Hematopoietic multipotent progenitor cell treated with erythropoietin and hydrocortisone succinate and interleukin-3 and kit ligand, for 8 days (in vitro differentiated cells): ENCODE measurements at regions not wholly inside any gene's neighbourhood (a gene's known extent, or its start where the extent isn't known, plus 50 kb on each side); places are given as distances from the start of the nearest gene placed in this dataset.
A peak's percentile ranks its signal among the peaks of the same experiment; 100 is the strongest.
"Not testable (repeated sequence)": the region's sequence is repeated elsewhere in the genome, so short reads cannot be mapped to it uniquely, and the experiment has no call there.

Experiments used
- DNase-seq: peaks from one replicate; pipeline ENCODE4 v3.0.0-alpha.2; 2015

GRCh38 chr2:234373481-234374149 lies 123.3 kb downstream of the ARL4C start:
- DNase-seq = no peak

DNA sequence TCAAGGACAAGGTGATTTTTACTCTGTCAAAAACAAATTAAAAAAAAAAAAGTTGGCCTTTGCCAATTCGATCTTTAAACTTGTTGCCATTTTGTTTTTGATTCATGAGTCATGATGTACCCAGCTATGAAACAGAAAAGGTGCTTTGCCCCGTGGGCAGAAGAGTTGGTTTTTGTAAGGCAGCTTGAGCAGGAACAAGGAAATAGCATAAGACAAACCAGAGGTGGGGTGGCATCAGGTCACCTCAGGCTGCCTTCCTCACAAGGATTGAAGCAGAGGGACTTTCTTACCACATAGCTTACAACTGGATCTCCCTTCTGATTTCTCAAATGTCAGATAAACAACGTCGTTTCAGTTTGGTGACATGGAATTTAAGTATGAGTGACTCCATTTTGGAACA lies 123.8 kb downstream of the ARL4C start:
- DNase-seq = no peak

DNA sequence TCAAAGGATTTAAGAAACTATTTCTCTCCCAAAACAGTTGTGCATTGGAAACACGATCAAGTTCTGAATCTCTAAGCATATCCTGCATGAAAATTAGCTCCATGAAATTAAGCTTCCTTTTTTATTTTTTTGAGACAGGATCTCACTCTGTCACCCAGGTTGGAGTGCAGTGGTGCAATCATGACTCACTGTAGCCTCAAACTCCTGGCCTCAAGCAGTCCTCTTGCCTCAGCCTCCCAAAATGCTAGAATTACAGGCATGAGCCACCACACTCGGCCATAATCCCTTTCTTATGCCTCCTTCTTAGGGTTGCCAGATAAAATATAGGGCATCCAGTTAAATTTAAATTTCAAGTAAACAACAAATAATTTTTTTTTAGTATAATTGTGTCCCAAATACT lies 124.4 kb downstream of the ARL4C start:
- DNase-seq = no peak

DNA sequence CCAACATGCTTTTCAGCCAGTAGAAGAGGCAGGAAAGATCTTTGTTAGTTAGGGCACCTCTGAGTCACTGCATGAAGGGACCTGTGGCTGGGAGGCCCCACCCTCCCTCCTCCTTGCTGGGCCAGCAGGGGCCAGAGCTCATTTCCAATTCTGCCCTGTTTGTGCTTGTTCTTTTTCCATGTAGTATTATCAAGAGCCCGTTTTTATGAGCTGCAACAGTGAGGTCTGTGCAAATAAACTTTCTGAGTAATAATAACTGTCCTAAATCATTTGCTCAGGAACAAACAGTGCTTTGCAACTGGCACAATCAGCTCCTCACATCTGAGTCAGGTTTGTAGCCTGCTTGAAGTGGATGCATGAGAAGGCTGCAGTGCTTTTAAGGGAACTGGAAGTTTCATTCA lies 128.0 kb downstream of the ARL4C start:
- DNase-seq = no peak

GRCh38 chr2:234366891-234367290 lies 130.0 kb downstream of the ARL4C start:
- no peak for DNase-seq

GRCh38 chr2:234364661-234365060 lies 132.2 kb downstream of the ARL4C start:
- DNase-seq = no peak

DNA sequence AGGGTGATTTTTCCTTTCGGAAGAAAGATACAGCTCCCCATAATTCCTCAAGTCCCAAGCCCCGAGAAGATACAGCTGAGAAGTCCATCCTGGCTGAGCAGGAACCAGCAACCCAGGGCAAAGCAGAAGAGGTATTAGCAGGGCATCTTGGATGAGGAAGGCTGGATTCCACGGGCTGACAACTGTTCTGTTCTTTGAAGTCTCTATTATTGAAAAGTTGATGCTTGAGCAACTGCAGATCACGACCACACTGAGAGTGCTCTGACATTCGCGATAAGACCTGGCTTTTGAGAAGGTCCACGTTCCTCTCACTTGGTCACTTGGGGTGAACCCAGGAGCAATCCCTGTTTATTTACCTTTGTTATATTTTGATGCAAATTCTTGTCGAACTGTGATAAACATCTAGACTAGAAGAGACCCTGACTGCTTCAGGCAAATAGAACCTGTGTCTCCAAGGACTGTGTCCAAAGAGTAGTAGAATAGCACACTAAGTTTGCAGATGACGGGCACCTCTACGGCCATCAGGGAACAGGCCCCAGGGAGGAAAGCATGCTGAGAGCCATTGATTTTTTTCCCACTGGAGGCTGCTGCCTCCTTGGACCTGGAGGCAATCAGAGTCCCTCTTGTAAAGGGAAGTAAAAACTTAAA lies 133.1 kb downstream of the ARL4C start:
- DNase-seq = no peak

DNA sequence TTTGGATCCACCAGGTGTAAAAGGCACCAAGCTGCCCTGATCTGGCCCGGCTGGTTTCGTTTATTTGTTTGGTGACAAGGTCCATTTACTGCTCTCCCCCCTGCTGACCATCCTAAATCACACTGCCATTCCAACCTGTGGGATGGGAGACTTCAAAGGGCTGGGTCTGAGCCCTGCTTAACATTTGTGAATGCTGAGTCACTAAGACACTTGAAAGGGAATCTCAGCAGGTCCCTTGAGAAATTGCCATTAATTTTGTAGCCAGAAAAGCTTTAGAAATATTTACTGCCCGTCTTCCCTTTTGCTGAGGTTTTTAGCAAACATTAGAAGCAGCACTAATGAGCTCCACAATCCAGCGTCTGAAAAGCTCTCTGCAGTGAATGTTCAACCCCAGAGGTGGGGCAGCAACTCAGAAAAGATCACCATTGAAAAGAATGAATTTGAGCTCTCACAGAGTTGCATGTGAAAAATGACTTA lies 133.8 kb downstream of the ARL4C start:
- no peak for DNase-seq

DNA sequence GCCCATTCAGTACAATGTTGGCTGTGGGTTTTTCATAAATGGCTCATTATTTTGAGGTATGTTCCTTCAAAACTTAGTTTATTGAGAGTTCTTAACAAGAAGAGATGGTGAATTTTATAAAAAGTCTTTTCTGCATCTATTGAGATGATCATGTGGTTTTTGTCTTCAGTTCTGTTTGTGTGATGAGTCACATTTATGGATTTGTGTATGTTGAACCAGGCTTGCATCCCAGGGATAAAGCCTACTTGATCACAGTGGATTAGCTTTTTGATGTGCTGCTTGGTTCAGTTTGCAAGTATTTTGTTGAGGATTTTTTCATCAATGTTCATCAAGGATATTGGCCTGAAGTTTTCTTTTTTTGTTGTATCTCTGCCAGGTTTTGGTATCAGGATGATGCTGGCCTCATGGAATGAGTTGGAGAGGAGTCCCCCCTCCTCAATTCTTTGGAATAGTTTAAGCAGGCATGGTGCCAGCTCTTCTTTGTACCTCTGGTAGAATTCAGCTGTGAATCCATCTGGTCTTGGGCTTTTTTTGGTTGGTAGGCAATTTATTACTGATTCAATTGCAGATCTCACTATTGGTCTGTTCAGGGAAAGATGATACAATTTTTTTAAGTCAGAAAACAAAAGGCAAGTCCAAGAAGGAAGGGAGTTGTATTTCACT lies 136.4 kb downstream of the ARL4C start:
- DNase-seq = not testable (repeated sequence)

DNA sequence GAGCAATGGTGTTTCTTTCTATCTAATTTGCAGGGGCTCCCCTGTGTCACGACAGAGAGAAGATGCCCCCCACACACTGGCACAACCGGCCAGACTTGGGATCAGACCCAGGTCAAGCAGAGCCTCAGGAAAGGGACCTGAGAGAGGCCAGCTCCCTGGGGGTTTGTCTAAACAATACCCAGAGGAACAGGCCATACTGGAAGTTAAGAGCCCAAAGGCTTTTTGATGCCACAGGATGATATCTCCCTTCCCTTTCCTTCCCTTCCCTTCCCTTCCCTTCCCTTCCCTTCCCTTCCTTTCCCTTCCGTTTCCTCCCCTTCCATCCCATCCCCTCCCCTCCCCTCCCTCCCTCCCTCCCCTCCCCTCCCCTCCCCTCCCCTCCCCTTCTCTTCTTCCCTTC lies 139.2 kb downstream of the ARL4C start:
- no peak for DNase-seq

DNA sequence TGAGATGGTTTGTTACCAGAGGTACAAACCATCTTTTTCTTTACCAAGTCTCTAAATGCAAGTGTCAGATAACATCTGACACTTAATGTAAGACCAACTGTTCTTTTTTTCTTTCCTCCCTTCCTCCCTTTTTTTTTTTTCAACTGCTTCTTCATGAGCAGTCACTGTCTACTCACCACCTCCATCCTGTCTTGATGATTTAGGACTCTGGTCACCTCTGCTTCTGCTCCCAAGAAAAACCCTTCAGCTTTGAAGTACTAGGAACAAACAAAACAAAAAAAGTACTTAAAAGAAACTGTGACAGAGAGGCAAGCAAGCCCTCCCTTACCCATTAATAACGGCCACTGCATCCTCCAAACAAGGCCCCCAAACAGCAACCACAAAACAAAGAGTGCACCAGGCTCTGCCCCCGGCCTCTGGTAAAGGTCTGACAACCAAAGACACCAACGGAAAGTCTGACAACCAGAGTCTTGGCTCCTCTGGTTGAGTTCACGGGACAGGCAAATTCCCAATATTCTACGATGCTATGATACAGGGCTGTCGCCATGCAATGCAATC lies 141.0 kb downstream of the ARL4C start:
- no peak for DNase-seq

GRCh38 chr2:234355021-234355720 lies 141.7 kb downstream of the ARL4C start:
- no peak for DNase-seq

GRCh38 chr2:234352270-234352669 lies 144.6 kb downstream of the ARL4C start:
- no peak for DNase-seq

DNA sequence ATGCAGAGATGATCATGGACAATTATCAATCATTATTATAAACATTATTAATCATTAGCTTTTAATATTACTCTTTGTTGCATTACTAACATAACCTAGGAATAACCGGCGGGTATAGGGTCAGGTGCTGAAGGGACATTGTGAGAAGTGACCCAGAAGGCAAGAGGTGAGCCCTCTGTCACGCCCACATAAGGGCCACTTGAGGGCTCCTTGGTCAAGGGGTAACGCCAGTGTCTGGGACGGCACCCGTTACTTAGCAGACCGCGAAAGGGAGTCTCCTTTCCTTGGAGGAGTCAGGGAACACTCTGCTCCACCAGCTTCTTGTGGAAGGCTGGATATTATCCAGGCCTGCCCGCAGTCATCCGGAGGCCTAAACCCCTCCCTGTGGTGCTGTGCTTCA lies 145.0 kb downstream of the ARL4C start:
- not testable (repeated sequence) for DNase-seq

- no peak for DNase-seq
These were observed 148.8 kb downstream of the ARL4C start for GRCh38 chr2:234348081-234348480.

DNA sequence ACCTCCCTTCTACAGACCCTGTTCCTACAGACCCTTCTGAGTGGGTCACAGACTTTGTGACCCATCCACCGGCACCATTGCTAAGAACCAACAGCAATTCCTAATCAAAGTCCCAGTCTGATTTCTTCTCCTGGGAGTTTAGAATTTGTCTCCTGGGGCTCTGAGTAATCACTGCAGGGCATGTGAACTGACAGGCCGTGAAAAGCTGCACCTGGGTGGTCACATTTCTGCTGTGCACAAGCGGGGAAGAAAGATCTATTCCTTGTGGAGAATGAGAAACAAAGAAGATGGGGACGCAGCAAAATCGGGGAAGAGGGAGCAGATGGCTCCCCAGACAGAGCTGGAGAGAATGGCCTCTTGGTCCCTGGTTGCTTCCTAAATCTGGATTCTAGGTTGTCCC lies 151.0 kb downstream of the ARL4C start:
- no peak for DNase-seq

DNA sequence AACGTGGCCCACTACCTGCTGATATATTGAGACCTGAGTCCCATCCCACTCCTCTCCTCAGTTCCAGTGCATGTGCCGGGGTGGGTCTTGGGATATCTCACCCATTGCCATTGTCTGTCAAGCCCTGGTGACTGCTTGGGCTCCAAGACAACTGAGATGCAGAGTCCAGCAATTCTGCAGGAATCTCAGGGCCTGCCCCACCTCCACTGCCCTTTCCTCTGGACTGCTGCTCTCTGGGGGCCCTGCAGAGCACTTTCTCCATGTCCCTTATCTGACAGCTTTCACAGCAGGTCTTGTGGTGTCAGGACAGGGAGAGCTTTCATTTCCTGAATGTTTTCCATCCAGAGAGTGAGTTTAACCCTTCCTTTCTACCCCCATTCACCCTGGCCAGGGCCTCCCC lies 152.9 kb downstream of the ARL4C start:
- no peak for DNase-seq

DNA sequence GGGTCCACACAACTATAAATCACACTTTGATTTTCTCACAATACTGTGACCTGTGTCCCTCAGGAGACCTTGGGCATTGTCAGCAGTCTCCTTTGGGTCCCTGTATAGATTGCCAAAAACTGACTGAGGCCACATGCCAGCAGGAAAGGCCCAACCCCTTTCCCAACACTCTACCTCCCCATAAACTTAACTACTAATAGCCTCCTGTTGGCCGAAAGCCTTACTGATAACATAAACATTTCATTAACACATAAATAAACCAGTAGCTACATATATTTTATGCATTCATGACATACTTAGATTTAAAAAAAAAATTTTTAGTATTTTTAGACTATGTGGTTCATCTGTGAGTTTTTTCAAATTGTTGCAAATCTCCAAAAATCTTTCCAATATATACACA lies 153.5 kb downstream of the ARL4C start:
- no peak for DNase-seq

DNA sequence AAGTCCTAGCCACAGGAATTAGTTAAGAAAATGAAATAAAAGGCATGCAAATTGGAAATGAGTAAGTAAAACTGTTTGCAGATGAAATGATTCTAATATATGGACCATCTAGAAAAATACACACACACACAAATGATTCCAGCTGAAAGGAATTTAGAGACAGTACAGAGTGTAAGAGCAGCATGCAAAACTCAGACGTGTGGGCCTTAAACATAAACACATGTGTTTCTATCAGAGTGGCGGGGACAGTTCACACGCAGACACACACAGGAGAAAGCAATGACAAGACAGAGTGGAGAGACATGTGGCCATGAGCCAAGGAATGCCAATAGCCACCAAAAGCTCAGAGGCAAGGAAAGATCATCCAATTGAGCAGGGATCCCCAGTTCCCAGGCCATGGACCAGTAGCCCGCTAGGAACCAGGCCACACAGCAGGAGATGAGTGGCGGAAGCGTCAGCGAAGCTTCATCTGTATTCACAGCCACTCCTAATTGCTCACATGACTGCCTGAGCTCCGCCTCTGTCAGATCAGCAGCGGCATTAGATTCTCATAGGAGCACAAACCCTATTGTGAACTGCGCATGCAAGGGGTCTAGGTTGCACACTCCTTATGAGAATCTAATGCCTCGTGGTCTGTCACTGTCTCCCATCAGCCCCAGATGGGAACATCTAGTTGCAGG lies 155.4 kb downstream of the ARL4C start:
- no peak for DNase-seq

- no peak for DNase-seq
These were observed 157.4 kb downstream of the ARL4C start for GRCh38 chr2:234339501-234339900.

DNA sequence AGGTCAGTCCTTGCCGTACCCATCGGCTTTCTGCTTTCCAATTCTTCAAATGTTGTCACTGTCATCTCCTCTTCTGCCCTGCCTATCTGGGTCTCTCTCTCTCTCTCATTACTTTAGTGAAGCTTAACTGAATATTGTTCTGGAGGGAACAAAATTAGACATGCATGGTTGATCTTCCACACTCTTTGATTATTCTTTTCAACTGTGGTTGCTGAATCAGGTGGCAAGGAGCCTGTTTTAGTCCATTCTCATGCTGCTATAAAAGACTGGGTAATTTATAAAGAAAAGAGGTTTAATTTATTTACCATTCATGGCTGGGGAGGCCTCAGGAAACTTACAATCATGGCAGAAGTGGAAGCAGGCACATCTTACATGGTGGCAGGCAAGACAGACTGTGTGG lies 157.9 kb downstream of the ARL4C start:
- no peak for DNase-seq

DNA sequence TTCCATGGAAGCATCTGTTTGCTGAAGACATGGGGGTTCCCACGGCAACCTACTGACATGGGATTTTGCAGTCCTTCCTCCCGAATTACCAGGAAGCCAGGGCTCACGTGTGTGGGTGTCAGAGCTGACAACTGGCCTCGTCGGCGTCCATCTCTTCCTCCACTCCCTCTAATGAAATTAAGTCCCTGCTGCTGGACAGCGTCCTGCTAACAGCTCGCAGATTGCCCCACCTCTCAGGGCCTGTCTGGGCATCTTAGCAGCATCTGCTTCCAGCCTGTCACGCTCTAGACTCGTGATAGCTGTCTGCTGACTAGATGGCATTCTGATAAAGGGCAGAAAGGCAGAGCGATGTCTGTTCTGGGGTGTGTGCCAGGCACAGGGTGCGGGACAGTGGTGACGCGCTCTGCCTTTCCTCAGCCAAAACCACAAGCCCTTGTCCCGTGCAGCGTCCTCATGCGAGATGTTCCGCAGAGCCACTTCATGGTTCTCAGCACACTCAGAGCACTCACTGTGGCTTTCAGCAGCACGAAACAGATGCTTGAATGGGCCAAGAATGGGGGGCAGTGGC lies 161.1 kb downstream of the ARL4C start:
- peak; percentile 52 for DNase-seq
